CD14-positive monocyte (primary cell): ENCODE measurements at regions not wholly inside any gene's neighbourhood (a gene's known extent, or its start where the extent isn't known, plus 50 kb on each side); places are given as distances from the start of the nearest gene placed in this dataset.

Experiments
- DNase-seq, 3 donors: peaks; one replicate each; pipeline ENCODE4 v3.0.0-alpha.2; 2011 to 2022
- H2AFZ ChIP-seq: 2 replicates; pipeline ENCODE4 v1.6.0; 2012; ENCODE audit warnings: mild to moderate bottlenecking, low read depth, low read length, inconsistent platforms; ENCODE audit not compliant: insufficient read depth, poor library complexity, severe bottlenecking
- H3K27ac ChIP-seq, 2 donors: 1 replicate in 1 of 2; 2 replicates in 1 of 2; pipeline ENCODE4 v1.5.1; 2012 to 2013; ENCODE audit warnings: low read length in 2 of 2, control low read depth in 1 of 2, inconsistent platforms in 1 of 2, low read depth in 1 of 2, mild to moderate bottlenecking in 1 of 2
- H3K27me3 ChIP-seq, 2 donors: one replicate each; pipeline versions ENCODE4 v1.6.0 to v1.6.1; 2011 to 2013; ENCODE audit warnings: low read length in 2 of 2; ENCODE audit not compliant: control insufficient read depth in 2 of 2, insufficient read depth in 2 of 2
- H3K36me3 ChIP-seq, 2 donors: replicated peaks in 1 of 2; 1 replicate in 1 of 2; 2 replicates in 1 of 2; pipeline versions ENCODE4 v1.5.1 to v1.6.1; 2012 to 2013; ENCODE audit warnings: low read length in 2 of 2, control low read depth in 1 of 2, inconsistent platforms in 1 of 2, mild to moderate bottlenecking in 1 of 2; ENCODE audit not compliant: insufficient read depth in 2 of 2, control insufficient read depth in 1 of 2
- H3K4me1 ChIP-seq, 2 donors: 1 replicate in 1 of 2; 2 replicates in 1 of 2; pipeline versions ENCODE4 v1.5.1 to v1.6.1; 2012 to 2013; ENCODE audit warnings: low read length in 2 of 2, control low read depth in 1 of 2, inconsistent platforms in 1 of 2, mild to moderate bottlenecking in 1 of 2, moderate library complexity in 1 of 2; ENCODE audit not compliant: insufficient read depth in 2 of 2, control insufficient read depth in 1 of 2
- H3K4me2 ChIP-seq: replicated peaks from 2 replicates; pipeline ENCODE3; 2012; ENCODE audit warnings: low read length, moderate library complexity, mild to moderate bottlenecking; ENCODE audit not compliant: poor library complexity, severe bottlenecking; ENCODE audit errors: extremely low read depth
- H3K4me3 ChIP-seq, 3 experiments: fragments of 200-600 bp in 1 of 3; sonication (generic) in 1 of 3; replicated peaks in 1 of 3; 1 replicate in 2 of 3; 2 replicates in 1 of 3; pipeline ENCODE4 v1.5.1; 2011 to 2013; ENCODE audit warnings: low read length in 3 of 3, mild to moderate bottlenecking in 3 of 3, control low read depth in 2 of 3, low read depth in 2 of 3, inconsistent platforms in 1 of 3, moderate library complexity in 1 of 3
- H3K79me2 ChIP-seq: 2 replicates; pipeline ENCODE4 v1.6.0; 2012; ENCODE audit warnings: mild to moderate bottlenecking, control low read depth, inconsistent platforms, low read length, moderate library complexity; ENCODE audit not compliant: insufficient read depth
- H3K9ac ChIP-seq: 2 replicates; pipeline ENCODE4 v1.6.0; 2017; ENCODE audit warnings: low read length, mild to moderate bottlenecking; ENCODE audit not compliant: insufficient read depth, poor library complexity, severe bottlenecking
- H3K9me3 ChIP-seq, 2 donors: replicated peaks in 1 of 2; 1 replicate in 1 of 2; 2 replicates in 1 of 2; pipeline versions ENCODE4 v1.5.1 to v1.6.1; 2012 to 2013; ENCODE audit warnings: low read length in 2 of 2, control low read depth in 1 of 2; ENCODE audit not compliant: control insufficient read depth in 1 of 2, insufficient read depth in 1 of 2
- H4K20me1 ChIP-seq: 2 replicates; pipeline ENCODE4 v1.6.0; 2012; ENCODE audit warnings: mild to moderate bottlenecking, low read length, control low read depth, moderate library complexity; ENCODE audit not compliant: insufficient read depth
- H3K27ac Mint-ChIP-seq, 7 donors: one replicate each; pipeline ENCODE4 v1.8.0; 2020; ENCODE audit warnings: mild to moderate bottlenecking in 7 of 7, mixed read lengths in 7 of 7, moderate library complexity in 6 of 7, inconsistent platforms in 2 of 7
- H3K27me3 Mint-ChIP-seq, 3 donors: one replicate each; pipeline ENCODE4 v1.8.0; 2021 to 2022; ENCODE audit warnings: low read depth in 3 of 3, mild to moderate bottlenecking in 3 of 3, mixed read lengths in 3 of 3, moderate library complexity in 3 of 3, inconsistent platforms in 1 of 3
- H3K36me3 Mint-ChIP-seq, 2 donors: one replicate each; pipeline ENCODE4 v1.8.0; 2020; ENCODE audit warnings: mixed read lengths in 2 of 2, inconsistent platforms in 1 of 2, mild to moderate bottlenecking in 1 of 2
- H3K4me1 Mint-ChIP-seq: one replicate; pipeline ENCODE4 v1.8.0; 2020; ENCODE audit warnings: mild to moderate bottlenecking, mixed read lengths
- H3K4me3 Mint-ChIP-seq, 2 donors: one replicate each; pipeline ENCODE4 v1.8.0; 2020; ENCODE audit warnings: mild to moderate bottlenecking in 2 of 2, mixed read lengths in 2 of 2, moderate library complexity in 1 of 2
- H3K9me3 Mint-ChIP-seq, 7 donors: one replicate each; pipeline ENCODE4 v1.8.0; 2020 to 2022; ENCODE audit warnings: mixed read lengths in 7 of 7, mild to moderate bottlenecking in 6 of 7, moderate library complexity in 6 of 7, inconsistent platforms in 2 of 7
- WGBS: methylation state at CpG from one replicate; pipeline ENCODE4 v1.1.5; 2013; ENCODE audit warnings: missing lambda C conversion rate; ENCODE audit not compliant: insufficient coverage; 5-methylcytosine and 5-hydroxymethylcytosine counted together
- intact Hi-C, 2 donors: fragments of 100-400 bp; cut with micrococcal nuclease; formaldehyde crosslinking; loops; one replicate each; pipeline versions ENCODE4 v1.15.0 to v1.15.1; 2023
- TF ChIP-seq, protein P1 (sequence below): fragments of 200-600 bp; IDR thresholded peaks from one replicate; pipeline ENCODE4 v1.8.0; 2022; ENCODE audit warnings: antibody characterized with exemption, mild to moderate bottlenecking

DNA sequence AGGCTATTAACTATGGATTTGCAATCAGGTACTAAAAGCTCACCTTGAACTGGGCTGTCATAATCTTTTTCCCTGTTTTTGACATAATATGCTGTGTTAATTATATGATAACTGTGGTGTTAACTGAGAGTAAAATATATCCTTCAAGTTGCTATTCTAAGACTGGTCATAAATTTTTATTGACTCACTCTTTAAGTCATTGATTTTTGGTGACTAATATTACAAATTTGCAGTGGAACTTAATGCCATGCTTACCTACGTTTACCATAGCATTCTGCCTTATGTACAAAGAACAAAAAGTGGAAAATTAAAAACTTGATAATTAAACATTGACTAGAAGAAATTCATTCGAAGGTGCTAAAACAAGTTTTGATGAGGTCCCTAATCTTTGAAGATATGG, 872.4 kb downstream of the BRINP3 start:
- no peak overlapping the region for H3K27ac Mint-ChIP-seq
- no peak for DNase-seq
- Histone ChIP-seq H3K36me3 (no peaks in the 10 kb centered on the region), H3K9ac (no peak overlapping the region), H3K4me2 (no peak overlapping the region), H3K9me3 (no peaks in the 10 kb centered on the region), H2AFZ (no peak overlapping the region), H3K4me3 (no peak overlapping the region), H3K27ac (no peak overlapping the region), H3K79me2 (no peaks in the 10 kb centered on the region), H4K20me1 (no peaks in the 10 kb centered on the region), H3K27me3 (no peaks in the 10 kb centered on the region), H3K4me1 (no peaks in the 10 kb centered on the region)
- H3K36me3 Mint-ChIP-seq, result no peaks in the 10 kb centered on the region
- H3K9me3 Mint-ChIP-seq, result peaks cover 0 to 7% (median 0%) of the 10 kb centered on the region in 7 donors
- WGBS, result no CpG with 5 or more reads among the region's 2 CpGs
- H3K4me3 Mint-ChIP-seq, result no peak overlapping the region
- TF ChIP-seq, protein P1, sequence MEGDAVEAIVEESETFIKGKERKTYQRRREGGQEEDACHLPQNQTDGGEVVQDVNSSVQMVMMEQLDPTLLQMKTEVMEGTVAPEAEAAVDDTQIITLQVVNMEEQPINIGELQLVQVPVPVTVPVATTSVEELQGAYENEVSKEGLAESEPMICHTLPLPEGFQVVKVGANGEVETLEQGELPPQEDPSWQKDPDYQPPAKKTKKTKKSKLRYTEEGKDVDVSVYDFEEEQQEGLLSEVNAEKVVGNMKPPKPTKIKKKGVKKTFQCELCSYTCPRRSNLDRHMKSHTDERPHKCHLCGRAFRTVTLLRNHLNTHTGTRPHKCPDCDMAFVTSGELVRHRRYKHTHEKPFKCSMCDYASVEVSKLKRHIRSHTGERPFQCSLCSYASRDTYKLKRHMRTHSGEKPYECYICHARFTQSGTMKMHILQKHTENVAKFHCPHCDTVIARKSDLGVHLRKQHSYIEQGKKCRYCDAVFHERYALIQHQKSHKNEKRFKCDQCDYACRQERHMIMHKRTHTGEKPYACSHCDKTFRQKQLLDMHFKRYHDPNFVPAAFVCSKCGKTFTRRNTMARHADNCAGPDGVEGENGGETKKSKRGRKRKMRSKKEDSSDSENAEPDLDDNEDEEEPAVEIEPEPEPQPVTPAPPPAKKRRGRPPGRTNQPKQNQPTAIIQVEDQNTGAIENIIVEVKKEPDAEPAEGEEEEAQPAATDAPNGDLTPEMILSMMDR, result no peak
- no peaks in the 10 kb centered on the region for H3K4me1 Mint-ChIP-seq
- H3K27me3 Mint-ChIP-seq, result peaks cover 0 to 2% (median 0%) of the 10 kb centered on the region in 3 donors
- intact Hi-C loops, result no loop called here

DNA sequence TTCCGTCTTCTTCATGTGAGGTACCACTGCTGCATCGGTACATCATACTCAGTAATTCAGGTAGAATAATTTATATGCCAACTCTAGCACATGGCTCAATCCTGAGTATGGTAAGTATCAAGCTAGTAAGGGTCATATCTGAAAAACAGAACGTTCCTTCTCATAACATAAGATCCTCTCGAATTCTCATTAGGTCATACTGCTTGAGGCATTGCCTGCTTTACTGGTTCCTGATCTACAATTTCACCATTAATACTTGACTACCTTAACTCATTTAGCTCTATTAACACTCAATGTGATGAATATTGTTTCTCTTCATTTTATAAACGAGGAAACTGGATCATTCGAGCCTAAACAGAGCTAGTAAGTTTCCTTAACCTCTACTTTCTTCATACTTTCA, 871.6 kb downstream of the BRINP3 start:
- H3K4me1 Mint-ChIP-seq, result no peaks in the 10 kb centered on the region
- Histone ChIP-seq H3K4me1 (no peaks in the 10 kb centered on the region), H3K36me3 (no peaks in the 10 kb centered on the region), H2AFZ (no peak overlapping the region), H3K27me3 (no peaks in the 10 kb centered on the region), H3K9ac (no peak overlapping the region), H3K9me3 (no peaks in the 10 kb centered on the region), H4K20me1 (no peaks in the 10 kb centered on the region), H3K27ac (no peak overlapping the region), H3K4me3 (no peak overlapping the region), H3K79me2 (no peaks in the 10 kb centered on the region), H3K4me2 (no peak overlapping the region)
- peaks cover 0 to 2% (median 0%) of the 10 kb centered on the region in 3 donors for H3K27me3 Mint-ChIP-seq
- no peak for DNase-seq
- intact Hi-C loops, result no loop called here
- H3K9me3 Mint-ChIP-seq, result peaks cover 0 to 3% (median 0%) of the 10 kb centered on the region in 7 donors
- H3K4me3 Mint-ChIP-seq, result no peak overlapping the region
- H3K27ac Mint-ChIP-seq, result no peak overlapping the region
- TF ChIP-seq, protein P1, result no peak
- WGBS, result no CpG with 5 or more reads among the region's 6 CpGs
- no peaks in the 10 kb centered on the region for H3K36me3 Mint-ChIP-seq
